ENCODE measurements at regions not wholly inside any gene's neighbourhood (a gene's known extent, or its start where the extent isn't known, plus 50 kb on each side); places are given as distances from the start of the nearest gene placed in this dataset.
A peak's percentile ranks its signal among the peaks of the same experiment; 100 is the strongest.

- no peak for ATAC-seq
- Mint-ChIP-seq H3K4me1 (no peaks in the 10 kb centered on the region), H3K4me3 (no peak overlapping the region), H3K27ac (no peak overlapping the region), H3K36me3 (ENCODE audit: low read depth) (no peaks in the 10 kb centered on the region), H3K27me3 (no peaks in the 10 kb centered on the region)
- no peak for DNase-seq
- H3K9me3 ChIP-seq (ENCODE audit: control insufficient read depth, low read length, poor library complexity, severe bottlenecking): no peaks in the 10 kb centered on the region
These were observed 57.5 kb downstream of the OSR1 start for GRCh38 chr2:19300961-19301360.

GRCh38 chr2:19299522-19299921 lies 58.9 kb downstream of the OSR1 start:
- no peaks in the 10 kb centered on the region for H3K27me3 Mint-ChIP-seq

GRCh38 chr2:19299032-19299431 lies 59.4 kb downstream of the OSR1 start:
- ATAC-seq: no peak
- Mint-ChIP-seq H3K4me3 (no peak overlapping the region), H3K4me1 (no peaks in the 10 kb centered on the region), H3K27me3 (no peaks in the 10 kb centered on the region), H3K27ac (no peak overlapping the region), H3K36me3 (ENCODE audit: low read depth) (peaks cover 2% of the 10 kb centered on the region)
- H3K9me3 ChIP-seq (ENCODE audit: control insufficient read depth, low read length, poor library complexity, severe bottlenecking): no peaks in the 10 kb centered on the region
- no peak for DNase-seq

More at GRCh38 chr2:19299522-19299921, 58.9 kb downstream of the OSR1 start:
- DNase-seq (no peak), ATAC-seq (no peak)
- Mint-ChIP-seq H3K27ac (no peak overlapping the region), H3K4me1 (no peaks in the 10 kb centered on the region), H3K36me3 (ENCODE audit: low read depth) (peaks cover 2% of the 10 kb centered on the region), H3K4me3 (no peak overlapping the region)
- H3K9me3 ChIP-seq (ENCODE audit: control insufficient read depth, low read length, poor library complexity, severe bottlenecking): no peaks in the 10 kb centered on the region

GRCh38 chr2:19297716-19298115 lies 60.7 kb downstream of the OSR1 start:
- H3K27ac Mint-ChIP-seq: no peak overlapping the region
- no peaks in the 10 kb centered on the region for H3K9me3 ChIP-seq (ENCODE audit: control insufficient read depth, low read length, poor library complexity, severe bottlenecking)
- H3K4me3 Mint-ChIP-seq: no peak overlapping the region
- H3K4me1 Mint-ChIP-seq: no peaks in the 10 kb centered on the region
- no peaks in the 10 kb centered on the region for H3K27me3 Mint-ChIP-seq
- no peak for DNase-seq
- ATAC-seq: no peak
- H3K36me3 Mint-ChIP-seq (ENCODE audit: low read depth): peaks cover 2% of the 10 kb centered on the region

- Mint-ChIP-seq H3K27ac (no peak overlapping the region), H3K36me3 (ENCODE audit: low read depth) (peaks cover 2% of the 10 kb centered on the region), H3K27me3 (no peaks in the 10 kb centered on the region), H3K4me3 (no peak overlapping the region), H3K4me1 (peaks cover 6% of the 10 kb centered on the region)
- DNase-seq (no peak), ATAC-seq (no peak)
- no peaks in the 10 kb centered on the region for H3K9me3 ChIP-seq (ENCODE audit: control insufficient read depth, low read length, poor library complexity, severe bottlenecking)
These were observed 62.4 kb downstream of the OSR1 start for GRCh38 chr2:19295998-19296502.

GRCh38 chr2:19292007-19292406 lies 66.4 kb downstream of the OSR1 start:
- DNase-seq (no peak), ATAC-seq (no peak)
- peaks cover 4% of the 10 kb centered on the region for H3K36me3 Mint-ChIP-seq (ENCODE audit: low read depth)
- H3K27ac Mint-ChIP-seq: peak overlapping the region; percentile 14
- H3K27me3 Mint-ChIP-seq: no peaks in the 10 kb centered on the region
- H3K9me3 ChIP-seq (ENCODE audit: control insufficient read depth, low read length, poor library complexity, severe bottlenecking): no peaks in the 10 kb centered on the region
- H3K4me3 Mint-ChIP-seq: no peak overlapping the region
- H3K4me1 Mint-ChIP-seq: peaks cover 8% of the 10 kb centered on the region

GRCh38 chr2:19288291-19288690 lies 70.1 kb downstream of the OSR1 start:
- Mint-ChIP-seq H3K27ac (no peak overlapping the region), H3K4me1 (peaks cover 8% of the 10 kb centered on the region), H3K4me3 (no peak overlapping the region), H3K27me3 (no peaks in the 10 kb centered on the region), H3K36me3 (ENCODE audit: low read depth) (peaks cover 2% of the 10 kb centered on the region)
- no peaks in the 10 kb centered on the region for H3K9me3 ChIP-seq (ENCODE audit: control insufficient read depth, low read length, poor library complexity, severe bottlenecking)
- DNase-seq (no peak), ATAC-seq (no peak)

- Mint-ChIP-seq H3K4me1 (peaks cover 6% of the 10 kb centered on the region), H3K27ac (no peak overlapping the region), H3K36me3 (ENCODE audit: low read depth) (peaks cover 2% of the 10 kb centered on the region), H3K27me3 (no peaks in the 10 kb centered on the region), H3K4me3 (no peak overlapping the region)
- H3K9me3 ChIP-seq (ENCODE audit: control insufficient read depth, low read length, poor library complexity, severe bottlenecking): no peaks in the 10 kb centered on the region
- ATAC-seq (no peak), DNase-seq (no peak)
These were observed 71.1 kb downstream of the OSR1 start for GRCh38 chr2:19287324-19287723.

GRCh38 chr2:19282305-19282704 lies 76.1 kb downstream of the OSR1 start:
- Mint-ChIP-seq H3K4me3 (no peak overlapping the region), H3K27me3 (no peaks in the 10 kb centered on the region), H3K27ac (no peak overlapping the region), H3K36me3 (ENCODE audit: low read depth) (no peaks in the 10 kb centered on the region), H3K4me1 (no peaks in the 10 kb centered on the region)
- DNase-seq (no peak), ATAC-seq (no peak)
- no peaks in the 10 kb centered on the region for H3K9me3 ChIP-seq (ENCODE audit: control insufficient read depth, low read length, poor library complexity, severe bottlenecking)

- H3K36me3 Mint-ChIP-seq (ENCODE audit: low read depth): no peaks in the 10 kb centered on the region
- DNase-seq: no peak
- no peak overlapping the region for H3K4me3 Mint-ChIP-seq
- no peak overlapping the region for H3K27ac Mint-ChIP-seq
- no peaks in the 10 kb centered on the region for H3K27me3 Mint-ChIP-seq
- no peak for ATAC-seq
- no peaks in the 10 kb centered on the region for H3K4me1 Mint-ChIP-seq
- H3K9me3 ChIP-seq (ENCODE audit: control insufficient read depth, low read length, poor library complexity, severe bottlenecking): no peaks in the 10 kb centered on the region
These were observed 84.0 kb downstream of the OSR1 start for GRCh38 chr2:19274439-19274838.

GRCh38 chr2:19272941-19273470 lies 85.4 kb downstream of the OSR1 start:
- H3K27me3 Mint-ChIP-seq: no peaks in the 10 kb centered on the region
- no peaks in the 10 kb centered on the region for H3K9me3 ChIP-seq (ENCODE audit: control insufficient read depth, low read length, poor library complexity, severe bottlenecking)
- no peaks in the 10 kb centered on the region for H3K36me3 Mint-ChIP-seq (ENCODE audit: low read depth)
- H3K4me1 Mint-ChIP-seq: no peaks in the 10 kb centered on the region
- H3K27ac Mint-ChIP-seq: no peak overlapping the region
- H3K4me3 Mint-ChIP-seq: no peak overlapping the region
- DNase-seq (no peak), ATAC-seq (no peak)

GRCh38 chr2:19272039-19272438 lies 86.4 kb downstream of the OSR1 start:
- no peaks in the 10 kb centered on the region for H3K9me3 ChIP-seq (ENCODE audit: control insufficient read depth, low read length, poor library complexity, severe bottlenecking)
- DNase-seq (no peak), ATAC-seq (no peak)
- Mint-ChIP-seq H3K27me3 (no peaks in the 10 kb centered on the region), H3K27ac (no peak overlapping the region), H3K4me3 (no peak overlapping the region), H3K4me1 (no peaks in the 10 kb centered on the region), H3K36me3 (ENCODE audit: low read depth) (no peaks in the 10 kb centered on the region)

GRCh38 chr2:19264852-19265251 lies 93.6 kb downstream of the OSR1 start:
- no peak for ATAC-seq
- no peak for DNase-seq
- H3K36me3 Mint-ChIP-seq (ENCODE audit: low read depth): peaks cover 2% of the 10 kb centered on the region

GRCh38 chr2:19262150-19262549 lies 96.3 kb downstream of the OSR1 start:
- peaks cover 7% of the 10 kb centered on the region for H3K27me3 Mint-ChIP-seq
- H3K27ac Mint-ChIP-seq: no peak overlapping the region
- H3K36me3 Mint-ChIP-seq (ENCODE audit: low read depth): peaks cover 2% of the 10 kb centered on the region
- no peak overlapping the region for H3K4me3 Mint-ChIP-seq
- H3K9me3 ChIP-seq (ENCODE audit: control insufficient read depth, low read length, poor library complexity, severe bottlenecking): no peaks in the 10 kb centered on the region
- ATAC-seq: no peak
- H3K4me1 Mint-ChIP-seq: no peaks in the 10 kb centered on the region
- DNase-seq: no peak

More at GRCh38 chr2:19264852-19265251, 93.6 kb downstream of the OSR1 start:
- H3K9me3 ChIP-seq (ENCODE audit: control insufficient read depth, low read length, poor library complexity, severe bottlenecking): no peaks in the 10 kb centered on the region
- H3K4me1 Mint-ChIP-seq: no peaks in the 10 kb centered on the region
- no peak overlapping the region for H3K27ac Mint-ChIP-seq
- peaks cover 7% of the 10 kb centered on the region for H3K27me3 Mint-ChIP-seq
- no peak overlapping the region for H3K4me3 Mint-ChIP-seq
